Prostate gland (tissue), 2 donors: ENCODE measurements at regions not wholly inside any gene's neighbourhood (a gene's known extent, or its start where the extent isn't known, plus 50 kb on each side); places are given as distances from the start of the nearest gene placed in this dataset.

Source experiments
- CTCF ChIP-seq, 4 experiments: fragments of 200-600 bp in 2 of 4; fragments of 450-650 bp in 2 of 4; sonication (generic) in 2 of 4; IDR thresholded peaks; 1 replicate in 3 of 4; 2 replicates in 1 of 4; pipeline ENCODE4 v1.5.1; 2016 to 2019; ENCODE audit warnings: antibody characterized with exemption in 4 of 4, mild to moderate bottlenecking in 2 of 4, moderate library complexity in 2 of 4
- POLR2A ChIP-seq: fragments of 450-650 bp; IDR thresholded peaks from one replicate; pipeline ENCODE4 v1.6.1; 2016; ENCODE audit warnings: antibody characterized with exemption, mild to moderate bottlenecking
- POLR2AphosphoS5 ChIP-seq: sonication (generic); formaldehyde crosslinking; IDR thresholded peaks from one replicate; pipeline ENCODE4 v1.6.1; 2017; ENCODE audit warnings: antibody characterized with exemption

- TF ChIP-seq CTCF (IDR thresholded peaks at IDR 0.05) (no peak), POLR2A (no peak), POLR2AphosphoS5 (no peak)
Measured at GRCh38 chr4:110250023-110250387, 51.6 kb upstream of the ELOVL6 start.
